GM13976 (cell line): ENCODE measurements at regions not wholly inside any gene's neighbourhood (a gene's known extent, or its start where the extent isn't known, plus 50 kb on each side); places are given as distances from the start of the nearest gene placed in this dataset.
A peak's percentile ranks its signal among the peaks of the same experiment; 100 is the strongest.
"Not testable (repeated sequence)": the region's sequence is repeated elsewhere in the genome, so short reads cannot be mapped to it uniquely, and the experiment has no call there.

Experiments
- DNase-seq: peaks from one replicate; pipeline ENCODE4 v3.0.0; 2012; ENCODE audit warnings: low spot score
- in situ Hi-C: fragments of 300-500 bp; cut with MboI; formaldehyde crosslinking; loops from one replicate; pipeline ENCODE4 v1.12.0; 2022; ENCODE audit warnings: low sequenced_read_pairs, mixed read lengths, inconsistent platforms; ENCODE audit not compliant: unreplicated experiment
- TF ChIP-seq, protein P1 (sequence below): IDR thresholded peaks from 2 replicates; pipeline ENCODE4 v1.5.1; 2012; ENCODE audit warnings: borderline replicate concordance, mild to moderate bottlenecking; ENCODE audit not compliant: insufficient read depth; ENCODE audit errors: extremely low read depth, missing control alignments, control extremely low read depth

DNA sequence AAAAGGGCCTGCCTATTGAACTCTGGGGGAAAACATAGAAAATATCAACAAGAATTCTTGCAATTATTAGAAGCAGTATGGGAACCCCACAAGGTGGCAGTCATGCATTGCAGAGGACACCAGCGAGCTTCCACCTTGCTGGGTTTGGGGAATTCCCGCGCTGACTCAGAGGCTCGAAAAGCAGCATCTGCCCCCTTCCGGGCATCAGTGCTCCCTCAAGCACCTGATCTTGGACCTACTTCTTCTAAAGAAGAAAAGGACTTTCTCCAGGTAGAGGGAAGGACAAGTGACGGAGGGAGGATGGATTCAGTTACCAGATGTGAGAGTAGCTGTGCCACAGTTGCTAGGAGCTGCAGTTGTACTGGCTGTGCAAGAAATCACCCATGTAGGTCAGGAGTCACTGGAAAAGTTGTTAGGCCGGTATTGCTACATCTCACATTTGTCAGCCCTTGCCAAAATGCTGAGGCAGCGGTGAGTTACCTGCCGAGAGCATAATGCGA lies 415.7 kb downstream of the DIRAS2 start:
- in situ Hi-C loops: loop anchor here (25.0 kb wide), 1 partner anchor 635 kb away; no protein-coding TSS in a partner anchor
- TF ChIP-seq, protein P1, sequence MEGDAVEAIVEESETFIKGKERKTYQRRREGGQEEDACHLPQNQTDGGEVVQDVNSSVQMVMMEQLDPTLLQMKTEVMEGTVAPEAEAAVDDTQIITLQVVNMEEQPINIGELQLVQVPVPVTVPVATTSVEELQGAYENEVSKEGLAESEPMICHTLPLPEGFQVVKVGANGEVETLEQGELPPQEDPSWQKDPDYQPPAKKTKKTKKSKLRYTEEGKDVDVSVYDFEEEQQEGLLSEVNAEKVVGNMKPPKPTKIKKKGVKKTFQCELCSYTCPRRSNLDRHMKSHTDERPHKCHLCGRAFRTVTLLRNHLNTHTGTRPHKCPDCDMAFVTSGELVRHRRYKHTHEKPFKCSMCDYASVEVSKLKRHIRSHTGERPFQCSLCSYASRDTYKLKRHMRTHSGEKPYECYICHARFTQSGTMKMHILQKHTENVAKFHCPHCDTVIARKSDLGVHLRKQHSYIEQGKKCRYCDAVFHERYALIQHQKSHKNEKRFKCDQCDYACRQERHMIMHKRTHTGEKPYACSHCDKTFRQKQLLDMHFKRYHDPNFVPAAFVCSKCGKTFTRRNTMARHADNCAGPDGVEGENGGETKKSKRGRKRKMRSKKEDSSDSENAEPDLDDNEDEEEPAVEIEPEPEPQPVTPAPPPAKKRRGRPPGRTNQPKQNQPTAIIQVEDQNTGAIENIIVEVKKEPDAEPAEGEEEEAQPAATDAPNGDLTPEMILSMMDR: peak; percentile 35
- not testable (repeated sequence) for DNase-seq

DNA sequence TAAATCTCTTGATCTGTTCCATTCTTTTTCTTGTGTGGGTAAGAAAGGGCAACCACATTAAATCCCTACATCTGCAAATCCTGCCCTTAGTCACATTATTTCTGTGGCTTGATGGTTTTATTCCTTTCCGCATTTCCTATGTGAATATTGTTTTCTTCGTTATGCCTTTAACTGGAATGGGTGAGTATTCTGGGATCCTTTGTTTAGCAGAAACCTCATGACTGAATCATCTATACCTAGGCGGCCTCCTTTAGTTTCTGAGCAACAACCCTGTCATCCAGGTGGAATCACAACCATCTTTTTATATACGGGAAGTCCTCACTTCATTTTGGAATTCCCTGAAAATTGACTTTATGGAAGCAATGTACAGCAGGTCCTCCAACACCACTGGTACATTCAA lies 409.5 kb downstream of the DIRAS2 start:
- not testable (repeated sequence) for DNase-seq
- in situ Hi-C loops: loop anchor here (25.0 kb wide), 1 partner anchor 629 kb away; no protein-coding TSS in a partner anchor

DNA sequence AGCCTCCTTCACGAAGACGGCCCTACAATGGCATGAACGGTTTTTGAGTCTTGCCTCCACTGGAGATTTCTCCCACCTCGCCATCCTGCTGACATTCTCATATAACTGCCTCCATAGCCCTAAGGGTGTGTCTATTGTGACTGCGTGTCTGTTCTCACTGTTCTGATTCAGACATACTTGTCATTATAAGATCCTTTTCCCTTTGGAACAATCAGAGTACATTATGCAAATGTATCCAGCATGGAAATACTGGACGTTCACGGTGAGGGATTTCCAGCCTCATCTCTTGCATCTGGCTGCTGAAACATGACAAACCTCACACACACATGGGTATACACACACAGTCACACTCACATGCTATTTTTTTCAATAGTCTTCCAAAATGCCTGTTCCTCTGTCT lies 402.1 kb downstream of the DIRAS2 start:
- no peak for DNase-seq
- in situ Hi-C loops: loop anchor here (25.0 kb wide), 1 partner anchor 622 kb away; no protein-coding TSS in a partner anchor
- TF ChIP-seq, protein P1: no peak

DNA sequence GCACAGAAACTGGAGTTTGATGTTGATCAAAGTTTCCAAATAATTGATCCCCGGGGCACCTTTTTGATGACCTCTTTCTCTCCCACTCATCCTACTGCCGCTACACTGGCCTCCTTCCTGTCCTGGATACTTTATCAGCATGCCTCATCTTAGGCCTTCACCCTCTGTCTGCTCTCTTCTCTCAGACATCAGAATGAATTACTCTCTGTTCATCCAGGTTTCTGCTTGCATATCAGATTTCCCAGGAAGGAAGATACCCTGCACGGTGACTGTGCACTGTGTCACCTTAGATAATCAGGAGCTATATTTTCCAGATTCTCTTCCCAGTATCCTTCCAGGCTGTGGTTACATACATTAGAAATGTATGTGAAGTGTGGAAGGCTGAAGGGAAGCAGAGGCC lies 397.0 kb downstream of the DIRAS2 start:
- in situ Hi-C loops: loop anchor here (25.0 kb wide), 1 partner anchor 617 kb away; no protein-coding TSS in a partner anchor
- TF ChIP-seq, protein P1: no peak

DNA sequence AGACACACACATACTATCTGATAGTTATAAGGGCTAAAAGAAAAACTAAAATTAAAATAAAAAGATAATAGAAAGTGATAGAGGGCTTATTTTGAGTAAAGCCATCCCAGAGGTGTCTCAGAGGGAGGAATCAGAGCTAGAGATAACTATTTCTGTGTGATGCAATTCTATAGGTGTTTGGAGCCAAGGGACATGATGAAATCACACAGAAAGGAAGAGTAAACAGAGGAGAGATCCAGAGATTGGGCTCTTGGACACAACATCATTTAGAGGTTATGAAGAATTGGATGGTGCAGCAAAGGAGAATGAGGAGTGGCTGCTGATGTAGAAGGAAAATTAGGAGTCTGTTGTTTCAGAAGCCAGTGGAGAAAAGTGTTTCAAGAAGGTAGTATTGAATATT lies 393.5 kb downstream of the DIRAS2 start:
- in situ Hi-C loops: loop anchor here (25.0 kb wide), 1 partner anchor 613 kb away; no protein-coding TSS in a partner anchor
- no peak for DNase-seq
- TF ChIP-seq, protein P1: no peak

More for the DNA sequence above, 397.0 kb downstream of the DIRAS2 start:
- DNase-seq: no peak

GRCh38 chr9:90251316-90251715 lies 391.3 kb downstream of the DIRAS2 start:
- no peak for DNase-seq
- in situ Hi-C loops: no loop called here
- TF ChIP-seq, protein P1: no peak

DNA sequence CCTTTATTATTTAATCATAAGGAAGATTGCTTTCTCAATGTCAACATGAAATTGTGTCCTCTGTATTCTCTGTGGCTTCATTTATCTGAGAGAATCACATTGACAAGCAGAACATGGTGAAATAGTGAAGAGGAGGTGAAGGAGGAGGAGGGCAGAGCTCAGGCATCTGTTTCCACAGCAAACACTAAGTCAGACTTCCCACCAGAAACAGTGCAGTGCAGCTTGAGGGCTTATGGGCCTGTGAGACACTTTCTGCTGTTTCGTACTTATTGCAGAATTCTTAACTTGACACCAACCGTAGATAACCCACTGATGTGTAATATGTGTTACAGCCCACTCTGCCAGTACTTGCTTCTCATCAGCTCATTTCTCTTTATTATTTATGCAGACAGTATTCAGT lies 386.3 kb downstream of the DIRAS2 start:
- no peak for DNase-seq
- TF ChIP-seq, protein P1: no peak
- in situ Hi-C loops: no loop called here
